Liver (tissue), 3 donors: ENCODE measurements at regions not wholly inside any gene's neighbourhood (a gene's known extent, or its start where the extent isn't known, plus 50 kb on each side); places are given as distances from the start of the nearest gene placed in this dataset.

Experiments used
- ATF3 ChIP-seq: IDR thresholded peaks from 2 replicates; pipeline ENCODE4 v1.6.1; 2016; ENCODE audit warnings: antibody characterized with exemption
- HNF4G ChIP-seq: IDR thresholded peaks from 2 replicates; pipeline ENCODE4 v1.6.1; 2016; ENCODE audit warnings: antibody characterized with exemption
- JUND ChIP-seq, 2 donors: IDR thresholded peaks; 2 replicates each; pipeline ENCODE4 v1.6.1; 2016; ENCODE audit warnings: antibody characterized with exemption in 2 of 2
- RAD21 ChIP-seq, 2 donors: IDR thresholded peaks; 2 replicates each; pipeline ENCODE4 v1.6.1; 2016; ENCODE audit warnings: antibody characterized with exemption in 2 of 2, mild to moderate bottlenecking in 2 of 2
- REST ChIP-seq: IDR thresholded peaks from 2 replicates; pipeline ENCODE4 v1.6.1; 2016; ENCODE audit warnings: antibody characterized with exemption, mild to moderate bottlenecking
- SP1 ChIP-seq: IDR thresholded peaks from 2 replicates; pipeline ENCODE4 v1.6.1; 2018; ENCODE audit warnings: antibody characterized with exemption, mild to moderate bottlenecking
- TAF1 ChIP-seq: conservative IDR thresholded peaks from 2 replicates; pipeline ENCODE4 v1.6.1; 2016; ENCODE audit warnings: antibody characterized with exemption, mild to moderate bottlenecking
- TF ChIP-seq, protein P1 (sequence below): fragments of 150-350 bp; IDR thresholded peaks from 2 replicates; pipeline ENCODE4 v1.5.1; 2017; ENCODE audit warnings: improper control_type of control experiment, low read depth, low read length; ENCODE audit not compliant: missing input control
- TF ChIP-seq, protein P2 (sequence below): IDR thresholded peaks from 2 replicates; pipeline ENCODE4 v1.6.1; 2016; ENCODE audit warnings: antibody characterized with exemption
- donor health status: healthy.
- donor health status: healthy.

GRCh38 chr12:77377116-77377515 is 311.7 kb upstream of the E2F7 start:
- TF ChIP-seq, protein P1, sequence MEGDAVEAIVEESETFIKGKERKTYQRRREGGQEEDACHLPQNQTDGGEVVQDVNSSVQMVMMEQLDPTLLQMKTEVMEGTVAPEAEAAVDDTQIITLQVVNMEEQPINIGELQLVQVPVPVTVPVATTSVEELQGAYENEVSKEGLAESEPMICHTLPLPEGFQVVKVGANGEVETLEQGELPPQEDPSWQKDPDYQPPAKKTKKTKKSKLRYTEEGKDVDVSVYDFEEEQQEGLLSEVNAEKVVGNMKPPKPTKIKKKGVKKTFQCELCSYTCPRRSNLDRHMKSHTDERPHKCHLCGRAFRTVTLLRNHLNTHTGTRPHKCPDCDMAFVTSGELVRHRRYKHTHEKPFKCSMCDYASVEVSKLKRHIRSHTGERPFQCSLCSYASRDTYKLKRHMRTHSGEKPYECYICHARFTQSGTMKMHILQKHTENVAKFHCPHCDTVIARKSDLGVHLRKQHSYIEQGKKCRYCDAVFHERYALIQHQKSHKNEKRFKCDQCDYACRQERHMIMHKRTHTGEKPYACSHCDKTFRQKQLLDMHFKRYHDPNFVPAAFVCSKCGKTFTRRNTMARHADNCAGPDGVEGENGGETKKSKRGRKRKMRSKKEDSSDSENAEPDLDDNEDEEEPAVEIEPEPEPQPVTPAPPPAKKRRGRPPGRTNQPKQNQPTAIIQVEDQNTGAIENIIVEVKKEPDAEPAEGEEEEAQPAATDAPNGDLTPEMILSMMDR, result no peak
- TF ChIP-seq ATF3 (no peak), TAF1 (no peak), REST (no peak), JUND (IDR thresholded peaks at IDR 0.05) (no peak), HNF4G (no peak), SP1 (no peak), RAD21 (IDR thresholded peaks at IDR 0.05) (no peak)
- TF ChIP-seq, protein P2, sequence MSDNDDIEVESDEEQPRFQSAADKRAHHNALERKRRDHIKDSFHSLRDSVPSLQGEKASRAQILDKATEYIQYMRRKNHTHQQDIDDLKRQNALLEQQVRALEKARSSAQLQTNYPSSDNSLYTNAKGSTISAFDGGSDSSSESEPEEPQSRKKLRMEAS, result no peak
